ENCODE measurements at regions not wholly inside any gene's neighbourhood (a gene's known extent, or its start where the extent isn't known, plus 50 kb on each side); places are given as distances from the start of the nearest gene placed in this dataset.

DNA sequence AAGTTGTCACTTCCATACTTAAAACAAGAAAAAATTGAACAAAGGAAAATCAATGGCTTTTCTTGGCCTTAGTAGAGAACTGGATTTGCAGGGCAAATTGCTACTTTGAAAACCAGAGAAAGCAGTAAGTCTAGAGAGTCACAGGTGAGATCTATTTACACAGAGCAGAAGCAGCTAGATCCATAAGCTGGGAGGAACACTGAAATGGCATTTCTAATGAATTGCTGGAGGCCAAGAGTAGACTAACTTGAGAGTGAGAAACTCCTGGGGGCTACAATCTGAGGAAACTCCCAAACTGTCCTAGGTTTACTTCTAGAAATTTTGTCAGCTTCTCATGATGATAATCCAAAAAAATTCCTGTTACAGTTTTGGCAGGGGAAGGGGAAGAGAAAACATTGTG, 133.3 kb downstream of the SPCS3 start:
- Histone ChIP-seq H3K4me2 (no peak overlapping the region), H3K9me2 (ENCODE audit: insufficient read depth) (no peaks in the 10 kb centered on the region), H3K27ac (no peak overlapping the region), H3F3A (ENCODE audit: insufficient read depth, low read depth) (no peaks in the 10 kb centered on the region), H3K27me3 (ENCODE audit: insufficient read depth, low read depth) (no peaks in the 10 kb centered on the region), H3K4me1 (replicated peaks; ENCODE audit: insufficient read depth) (no peaks in the 10 kb centered on the region), H3K79me2 (ENCODE audit: low read depth) (no peaks in the 10 kb centered on the region), H3K9me3 (ENCODE audit: insufficient read depth, low read depth) (no peaks in the 10 kb centered on the region), H3K4me3 (no peak overlapping the region), H3K36me3 (ENCODE audit: low read depth) (no peaks in the 10 kb centered on the region), H4K20me1 (ENCODE audit: insufficient read depth) (no peaks in the 10 kb centered on the region), H2AFZ (no peak overlapping the region)
- POLR2A ChIA-PET (ENCODE audit: unreplicated experiment): no interaction called here
- TF ChIP-seq EZH2 (IDR thresholded peaks at IDR 0.05; ENCODE audit: low read depth): no peak
- TF ChIP-seq, protein P1, sequence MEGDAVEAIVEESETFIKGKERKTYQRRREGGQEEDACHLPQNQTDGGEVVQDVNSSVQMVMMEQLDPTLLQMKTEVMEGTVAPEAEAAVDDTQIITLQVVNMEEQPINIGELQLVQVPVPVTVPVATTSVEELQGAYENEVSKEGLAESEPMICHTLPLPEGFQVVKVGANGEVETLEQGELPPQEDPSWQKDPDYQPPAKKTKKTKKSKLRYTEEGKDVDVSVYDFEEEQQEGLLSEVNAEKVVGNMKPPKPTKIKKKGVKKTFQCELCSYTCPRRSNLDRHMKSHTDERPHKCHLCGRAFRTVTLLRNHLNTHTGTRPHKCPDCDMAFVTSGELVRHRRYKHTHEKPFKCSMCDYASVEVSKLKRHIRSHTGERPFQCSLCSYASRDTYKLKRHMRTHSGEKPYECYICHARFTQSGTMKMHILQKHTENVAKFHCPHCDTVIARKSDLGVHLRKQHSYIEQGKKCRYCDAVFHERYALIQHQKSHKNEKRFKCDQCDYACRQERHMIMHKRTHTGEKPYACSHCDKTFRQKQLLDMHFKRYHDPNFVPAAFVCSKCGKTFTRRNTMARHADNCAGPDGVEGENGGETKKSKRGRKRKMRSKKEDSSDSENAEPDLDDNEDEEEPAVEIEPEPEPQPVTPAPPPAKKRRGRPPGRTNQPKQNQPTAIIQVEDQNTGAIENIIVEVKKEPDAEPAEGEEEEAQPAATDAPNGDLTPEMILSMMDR (conservative IDR thresholded peaks at IDR 0.05): no peak
- BruUV-seq (replicated peaks): no TSS peak
- no peak for DNase-seq
- CTCF ChIA-PET: no interaction called here
- intact Hi-C loops (cut with micrococcal nuclease; ENCODE audit: unreplicated experiment): no loop called here

DNA sequence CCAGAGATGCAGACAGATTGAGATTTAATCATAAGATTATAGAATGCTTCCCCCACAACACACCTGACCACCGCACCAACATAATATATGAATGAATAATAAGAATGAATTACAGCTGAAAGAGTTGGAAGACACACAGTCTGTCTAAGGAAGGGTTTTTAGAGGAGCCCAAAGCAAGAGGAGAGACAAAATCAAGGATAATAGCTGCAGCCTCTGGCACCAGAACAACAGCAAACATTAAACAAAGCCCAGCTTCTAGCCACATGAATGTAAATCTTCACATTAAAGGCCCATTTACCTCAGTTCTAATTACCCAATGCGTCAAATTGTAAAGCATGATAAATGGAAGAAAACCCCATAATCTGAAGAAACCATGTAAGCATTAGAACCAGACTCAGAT, 133.9 kb downstream of the SPCS3 start:
- H3K9me2 ChIP-seq (ENCODE audit: insufficient read depth): no peaks in the 10 kb centered on the region
- intact Hi-C loops (cut with micrococcal nuclease; ENCODE audit: unreplicated experiment): no loop called here
- TF ChIP-seq EZH2 (IDR thresholded peaks at IDR 0.05; ENCODE audit: low read depth): no peak
- TF ChIP-seq, protein P1 (conservative IDR thresholded peaks at IDR 0.05): no peak
- ChIA-PET CTCF (no interaction called here), POLR2A (ENCODE audit: unreplicated experiment) (no interaction called here)
- no peak for DNase-seq
- BruUV-seq (replicated peaks): no TSS peak
- H3K27me3 ChIP-seq (ENCODE audit: insufficient read depth, low read depth): no peaks in the 10 kb centered on the region
- H3F3A ChIP-seq (ENCODE audit: insufficient read depth, low read depth): no peaks in the 10 kb centered on the region
- H2AFZ ChIP-seq: no peak overlapping the region
- no peaks in the 10 kb centered on the region for H3K4me1 ChIP-seq (replicated peaks; ENCODE audit: insufficient read depth)
- no peak overlapping the region for H3K27ac ChIP-seq
- H3K79me2 ChIP-seq (ENCODE audit: low read depth): no peaks in the 10 kb centered on the region
- H3K4me3 ChIP-seq: no peak overlapping the region
- H4K20me1 ChIP-seq (ENCODE audit: insufficient read depth): no peaks in the 10 kb centered on the region
- no peak overlapping the region for H3K4me2 ChIP-seq
- no peaks in the 10 kb centered on the region for H3K9me3 ChIP-seq (ENCODE audit: insufficient read depth, low read depth)
- H3K36me3 ChIP-seq (ENCODE audit: low read depth): no peaks in the 10 kb centered on the region

DNA sequence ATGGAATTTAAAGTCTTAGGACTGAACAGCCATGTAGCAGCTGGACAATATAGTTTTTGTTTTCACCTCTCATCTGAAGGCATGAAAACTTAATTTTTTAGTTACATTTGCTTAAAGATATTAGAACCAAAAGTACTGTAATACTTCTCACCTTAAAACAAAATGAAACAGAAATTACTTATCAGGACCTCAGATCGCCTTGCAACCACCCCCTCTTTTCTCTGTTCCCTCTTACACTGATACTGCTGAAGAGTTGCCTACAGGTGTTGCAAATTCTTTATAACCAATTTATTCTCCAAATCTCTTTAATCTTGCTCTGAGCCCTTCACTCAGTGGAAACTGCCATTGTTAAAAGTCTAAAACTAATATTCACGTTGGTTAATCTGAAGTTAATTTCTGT, 145.0 kb downstream of the SPCS3 start:
- ChIA-PET POLR2A (ENCODE audit: unreplicated experiment) (interaction anchor here (0.7 kb wide), 1 partner anchor 16 kb away, joined by 3 read pairs; no protein-coding TSS in a partner anchor), CTCF (no interaction called here)
- Histone ChIP-seq H3K9me2 (ENCODE audit: insufficient read depth) (no peaks in the 10 kb centered on the region; the same call in 1 of the 2 replicates), H4K20me1 (ENCODE audit: insufficient read depth) (no peaks in the 10 kb centered on the region), H3K4me3 (no peak overlapping the region), H3F3A (ENCODE audit: insufficient read depth, low read depth) (no peaks in the 10 kb centered on the region), H3K4me2 (no peak overlapping the region), H3K4me1 (replicated peaks; ENCODE audit: insufficient read depth) (no peaks in the 10 kb centered on the region), H3K79me2 (ENCODE audit: low read depth) (no peaks in the 10 kb centered on the region), H3K9me3 (ENCODE audit: insufficient read depth, low read depth) (no peaks in the 10 kb centered on the region), H3K27ac (no peak overlapping the region), H3K36me3 (ENCODE audit: low read depth) (no peaks in the 10 kb centered on the region), H3K27me3 (ENCODE audit: insufficient read depth, low read depth) (no peaks in the 10 kb centered on the region), H2AFZ (no peak overlapping the region)
- no TSS peak for BruUV-seq (replicated peaks)
- no peak for TF ChIP-seq EZH2 (IDR thresholded peaks at IDR 0.05; ENCODE audit: low read depth)
- TF ChIP-seq, protein P1 (conservative IDR thresholded peaks at IDR 0.05): no peak
- DNase-seq: no peak
- intact Hi-C loops (cut with micrococcal nuclease; ENCODE audit: unreplicated experiment): no loop called here
